Cerebellar nuclear complex (tissue), 1 donor: ENCODE measurements at regions not wholly inside any gene's neighbourhood (a gene's known extent, or its start where the extent isn't known, plus 50 kb on each side); places are given as distances from the start of the nearest gene placed in this dataset.
"Not testable (repeated sequence)": the region's sequence is repeated elsewhere in the genome, so short reads cannot be mapped to it uniquely, and the experiment has no call there.

Experiments used
- DNase-seq, 2 experiments: peaks; one replicate each; lab custom pipeline; 2025; lab: John Stamatoyannopoulos, UW

DNA sequence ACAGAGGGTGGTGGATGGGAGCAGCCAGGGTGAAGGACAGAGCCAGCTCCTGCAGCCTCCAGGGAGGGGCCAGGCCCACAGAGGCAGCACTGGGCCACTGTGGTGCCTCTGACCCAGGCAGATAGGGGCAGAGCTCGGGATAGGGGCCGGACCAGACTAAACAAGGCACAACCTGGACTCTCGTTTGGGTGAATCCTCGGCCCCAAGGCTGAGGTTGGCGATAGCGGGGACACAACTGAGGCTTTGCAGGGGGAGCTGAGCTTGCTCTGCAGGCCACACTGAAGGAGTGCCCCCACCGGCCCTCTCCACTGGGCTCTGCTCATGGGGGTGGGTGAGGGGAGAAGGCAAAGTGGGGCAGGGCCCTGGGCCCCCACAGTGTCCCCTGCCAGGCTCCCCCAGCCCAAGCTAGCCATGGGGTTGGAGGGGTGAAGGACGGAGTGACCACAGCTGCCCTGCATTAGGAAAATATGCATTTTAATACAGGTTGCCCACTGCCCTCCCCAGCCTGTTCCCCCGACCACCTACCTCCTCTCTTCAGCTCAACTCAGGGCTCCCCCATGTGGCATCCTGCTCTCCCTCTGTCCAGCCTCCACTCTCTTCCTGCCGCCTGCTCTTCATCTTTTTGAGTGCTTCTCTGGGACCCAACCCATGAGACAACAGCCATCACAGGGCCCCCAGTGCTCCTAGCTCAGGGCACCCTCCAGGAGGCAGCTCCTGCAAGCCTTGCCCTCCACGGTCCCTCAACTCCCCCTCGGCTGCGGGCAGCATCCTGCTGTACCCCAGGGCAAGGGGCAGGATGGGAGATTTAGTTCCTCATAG lies 152.8 kb downstream of the INHBB start:
- DNase-seq = no peak

DNA sequence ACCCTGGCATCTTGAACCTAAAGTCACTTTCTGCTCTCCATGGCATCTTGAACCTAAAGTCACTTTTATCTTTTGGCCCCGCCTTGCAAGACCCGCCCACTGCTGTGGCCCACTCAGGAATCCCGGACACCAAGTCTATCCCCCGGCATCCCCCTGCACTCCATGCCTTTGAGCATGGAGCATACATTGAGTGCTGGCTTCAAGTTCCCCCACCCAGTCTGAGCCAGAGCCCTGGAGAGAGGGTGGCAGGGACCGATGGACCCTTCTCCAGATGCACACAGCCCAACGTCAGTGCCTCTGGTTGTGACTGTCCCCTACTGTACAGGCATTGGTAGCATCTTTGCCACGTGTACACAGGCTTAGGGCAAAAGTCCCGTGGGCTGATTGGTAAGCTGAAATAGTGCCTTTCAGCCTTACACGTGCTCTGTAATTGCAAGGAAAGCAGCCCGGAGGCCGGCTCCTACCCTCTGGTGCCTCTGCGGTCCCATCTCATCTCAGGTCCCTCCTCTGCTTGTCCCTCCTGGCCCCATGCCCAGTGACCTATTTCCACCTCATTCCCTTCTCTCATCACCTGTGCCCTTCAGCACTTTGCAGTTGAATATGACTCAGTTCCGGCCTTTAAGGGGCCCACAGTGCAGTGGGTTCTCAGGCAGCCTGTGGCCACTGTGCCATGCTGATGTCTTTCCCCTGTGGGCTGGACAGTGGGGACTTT lies 154.0 kb downstream of the INHBB start:
- DNase-seq = no peak

DNA sequence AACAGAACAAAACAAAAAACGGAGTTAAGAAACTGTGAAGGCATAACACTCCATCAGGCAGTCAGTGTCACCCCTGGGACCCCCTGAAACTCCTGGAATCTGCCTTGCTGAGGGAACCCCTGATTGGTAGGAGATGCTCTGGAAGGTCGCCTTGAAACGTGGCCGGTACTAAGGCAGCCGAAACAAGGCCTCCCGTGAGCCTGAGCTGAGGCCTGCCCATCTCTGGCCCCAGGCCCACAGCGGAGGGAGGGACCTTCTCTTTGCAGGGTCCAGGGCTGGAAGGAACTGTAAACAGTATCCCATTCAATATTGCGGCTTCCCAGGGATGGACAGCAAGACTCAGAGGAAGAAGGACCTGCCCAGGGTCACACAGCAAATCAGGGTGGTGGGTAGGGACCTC lies 155.7 kb downstream of the INHBB start:
- DNase-seq = no peak

DNA sequence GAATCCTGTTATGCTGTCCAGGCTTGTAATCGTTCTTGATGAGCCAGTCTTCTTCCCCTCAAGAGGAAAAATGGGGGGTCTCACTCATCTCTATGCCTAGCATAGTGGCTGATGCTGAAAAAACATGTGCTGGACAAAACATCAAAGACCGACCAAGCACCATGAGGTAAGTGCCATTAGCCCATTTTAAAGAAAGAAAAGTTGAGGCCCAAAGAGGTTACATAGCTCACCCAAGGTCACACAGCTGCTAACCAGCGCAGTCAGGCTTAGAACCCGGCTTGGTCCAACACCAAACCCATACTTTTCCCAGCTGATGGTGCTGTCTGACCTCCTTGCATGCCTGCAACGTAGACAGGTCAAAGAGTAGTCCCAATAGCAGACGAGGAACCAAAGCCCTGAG lies 156.4 kb downstream of the INHBB start:
- no peak for DNase-seq

DNA sequence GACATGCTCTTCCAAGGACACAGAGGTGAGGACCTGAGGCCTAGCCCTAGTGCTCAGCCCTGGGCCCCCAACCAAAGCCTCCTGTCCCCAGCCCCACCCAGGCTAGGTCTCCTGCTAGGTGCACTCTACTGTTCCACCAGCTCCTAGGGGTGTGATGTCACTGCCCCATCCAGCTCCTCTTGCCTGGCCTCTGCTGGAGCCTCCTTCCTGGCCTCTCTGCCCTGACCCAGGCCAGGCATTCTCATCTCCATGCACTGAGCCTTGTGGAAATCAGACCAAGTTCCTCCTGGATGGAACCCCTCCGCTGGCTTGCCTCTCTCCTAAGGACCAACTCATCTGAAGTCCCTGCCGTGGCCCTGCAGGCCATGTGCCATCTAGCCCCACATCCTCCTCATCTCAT lies 156.8 kb downstream of the INHBB start:
- DNase-seq = no peak

DNA sequence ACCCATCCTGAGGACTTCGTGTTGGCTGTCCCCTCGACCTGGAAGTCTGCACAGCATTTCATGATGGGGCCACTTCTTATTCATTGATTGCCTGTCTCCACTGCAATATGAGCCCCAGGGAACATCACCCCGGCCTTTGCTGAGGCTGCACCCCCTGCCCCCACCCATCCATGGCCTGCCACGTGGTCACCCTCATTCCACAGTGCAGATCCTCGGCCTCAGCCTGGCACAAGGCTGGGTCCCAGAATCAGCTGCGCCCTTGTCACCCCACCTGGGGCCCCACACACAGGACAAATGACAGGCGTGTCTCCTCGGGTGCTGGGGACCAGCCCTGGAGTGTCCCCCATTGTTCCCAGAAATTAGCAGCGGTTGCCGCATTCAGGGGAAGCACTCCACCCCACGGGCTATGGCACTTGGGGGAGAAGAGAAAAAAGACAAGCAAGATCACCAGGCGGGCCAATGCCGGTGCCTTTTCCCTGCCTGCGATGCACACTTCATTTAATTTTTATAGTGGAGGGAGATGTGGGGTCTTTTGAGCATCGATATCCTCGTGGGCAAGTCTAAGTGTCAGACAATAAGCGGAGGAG lies 157.4 kb downstream of the INHBB start:
- DNase-seq = no peak

DNA sequence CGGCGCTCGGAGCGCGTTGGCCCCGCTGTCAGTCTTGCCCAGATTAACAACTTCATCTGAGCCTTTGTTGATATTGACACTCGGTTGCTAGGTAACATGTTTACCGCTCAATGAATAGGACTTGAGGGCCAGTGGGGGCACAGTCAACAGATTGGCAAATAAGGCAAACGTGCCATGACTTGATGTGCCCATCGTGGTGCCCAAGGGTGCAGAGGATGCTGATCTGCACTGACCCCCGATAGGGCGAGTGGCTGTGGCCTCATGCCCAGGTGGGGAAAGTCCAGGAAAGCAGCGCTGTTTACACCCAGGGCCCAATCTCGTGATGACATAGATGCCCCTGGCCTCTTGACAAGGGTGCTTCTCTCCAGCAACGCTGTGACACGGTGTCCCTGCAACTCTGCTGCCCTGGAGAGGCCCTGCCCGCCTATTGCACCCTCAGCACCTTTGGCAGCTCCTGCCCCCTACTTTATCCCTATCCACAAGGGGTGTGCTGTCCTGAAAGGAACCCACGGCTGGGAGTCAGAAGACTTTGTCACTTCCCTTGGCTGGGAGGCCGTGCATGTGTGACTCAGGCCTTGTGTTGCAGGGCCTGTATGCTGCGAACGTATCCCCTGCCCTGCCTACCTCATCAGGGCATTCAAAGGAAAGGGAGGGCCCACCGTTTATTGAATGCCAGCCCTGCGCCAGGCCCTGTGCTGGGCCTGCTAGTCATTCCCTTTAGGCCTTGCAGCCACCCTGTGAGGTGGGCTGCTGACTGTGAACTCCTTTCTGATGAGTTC lies 158.0 kb downstream of the INHBB start:
- no peak for DNase-seq

DNA sequence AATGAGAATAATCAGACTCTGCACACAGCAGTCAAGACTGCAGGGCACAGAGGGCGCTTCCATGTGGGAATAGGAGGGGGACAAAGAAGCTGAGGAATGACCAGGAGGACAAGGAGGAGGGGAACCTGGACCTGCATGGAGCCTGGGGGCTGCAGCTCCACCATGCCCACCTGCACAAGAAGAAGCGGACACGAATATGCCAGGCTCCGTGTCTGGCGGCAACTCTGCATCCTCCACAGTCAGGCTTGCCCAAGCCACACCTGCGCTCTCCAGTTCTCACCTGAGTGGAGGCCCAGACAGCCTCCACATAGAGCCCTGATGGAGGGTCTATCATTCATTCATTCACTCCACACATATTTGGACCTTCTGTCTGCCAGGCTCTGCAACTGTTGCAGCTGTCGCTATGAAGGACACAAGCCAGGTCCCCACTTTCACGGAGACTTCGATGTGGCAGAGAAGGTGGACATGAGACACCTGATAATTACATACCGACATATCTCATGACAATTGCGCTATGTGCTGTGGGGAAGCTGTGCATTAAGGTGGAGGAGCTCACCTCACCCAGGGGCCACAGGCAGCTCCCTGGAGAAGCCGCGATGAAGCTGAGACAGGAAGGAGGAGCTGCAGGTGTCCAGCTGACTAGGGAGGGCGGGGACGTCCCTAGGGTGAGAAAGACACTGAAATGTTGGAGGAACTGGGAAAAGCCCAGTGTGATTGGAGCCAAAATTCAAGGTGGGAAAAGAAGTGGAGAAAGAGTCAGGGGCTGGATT lies 159.2 kb downstream of the INHBB start:
- DNase-seq = no peak

DNA sequence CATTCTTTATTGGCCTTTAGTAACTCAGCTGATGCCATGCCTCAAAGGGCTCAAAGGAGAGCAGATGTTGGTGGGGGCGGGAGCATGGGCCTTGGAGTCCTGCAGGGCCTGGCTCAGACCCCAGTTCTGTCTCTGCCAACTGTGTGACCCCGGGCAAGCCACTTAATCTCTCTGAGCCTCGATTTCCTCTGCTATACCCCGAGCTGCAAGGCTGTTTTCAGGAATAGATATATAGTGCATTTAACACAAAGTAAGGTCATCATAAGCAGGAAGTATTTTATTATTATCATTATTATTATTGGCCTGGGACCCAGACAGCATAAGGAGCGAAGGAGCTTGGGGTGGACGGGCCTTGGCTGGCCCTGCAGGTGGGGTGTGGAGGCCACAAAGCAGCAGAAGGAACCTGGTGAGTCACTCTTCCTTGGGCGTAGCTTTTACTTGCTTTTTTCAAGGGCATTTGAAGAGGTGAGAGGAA lies 162.7 kb downstream of the INHBB start:
- DNase-seq = no peak

DNA sequence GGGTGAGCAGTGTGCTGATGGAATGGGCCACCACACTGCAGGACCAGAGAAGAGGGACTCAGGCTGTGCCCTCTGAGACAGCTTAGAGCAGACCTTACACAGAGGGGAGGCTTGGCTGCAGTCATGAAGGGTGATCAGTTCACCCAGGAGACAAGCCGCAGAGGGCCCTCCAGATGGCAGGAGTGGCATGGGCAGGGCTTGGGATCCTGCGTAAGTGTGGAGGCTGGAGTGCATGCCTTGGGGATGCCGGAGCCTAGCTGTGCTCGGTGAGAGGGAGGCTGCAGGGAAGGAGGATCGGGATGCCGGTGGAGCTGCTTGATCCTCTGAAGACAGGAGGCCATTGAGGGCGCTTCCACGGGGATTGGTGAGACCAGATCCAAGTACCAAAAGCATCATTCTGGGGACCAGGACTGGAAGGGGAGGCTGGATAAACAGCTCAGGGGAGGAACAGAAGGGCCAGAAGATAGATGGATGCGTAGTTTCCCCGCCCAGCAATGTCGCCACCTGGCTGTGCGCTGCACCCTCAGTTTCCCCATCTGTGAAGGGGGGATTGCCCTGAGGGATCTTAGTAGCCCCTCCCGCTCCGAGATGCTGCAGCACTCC lies 163.4 kb downstream of the INHBB start:
- DNase-seq = no peak

DNA sequence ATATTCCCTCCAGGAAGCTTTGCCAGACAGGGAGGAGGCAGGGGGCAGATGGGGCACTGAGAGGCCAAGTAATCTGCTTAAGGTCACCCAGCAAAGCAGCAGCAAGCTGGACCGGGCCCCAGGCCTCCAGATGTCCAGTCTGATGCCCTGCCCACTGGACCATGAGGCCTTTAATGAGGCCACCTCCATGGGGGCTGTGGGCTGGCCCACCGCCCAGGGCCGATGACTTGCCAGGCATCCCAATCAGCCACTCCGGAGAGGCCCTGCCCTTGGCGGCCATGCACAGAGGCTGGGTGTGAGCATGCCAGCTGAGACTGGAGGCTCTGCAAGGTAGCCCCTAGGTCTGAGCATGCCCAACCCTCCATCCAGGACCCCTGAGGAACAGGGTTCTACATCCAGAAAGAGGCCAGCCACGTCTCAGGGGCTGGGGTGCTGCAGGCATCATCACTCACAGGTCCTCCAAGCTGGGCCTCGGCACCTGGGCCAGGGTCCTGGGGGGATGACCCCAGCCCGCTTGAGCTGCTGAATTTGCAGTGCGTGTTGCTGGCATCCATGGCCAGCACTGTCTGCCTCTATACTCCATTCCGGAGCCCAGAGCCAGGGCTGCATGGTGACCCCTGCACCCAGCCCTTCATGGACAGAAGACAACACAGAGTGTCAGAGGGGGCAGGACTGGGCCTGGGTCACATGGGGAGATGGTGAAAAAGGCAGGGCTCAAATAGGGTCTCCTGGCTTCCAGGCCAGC lies 164.2 kb downstream of the INHBB start:
- no peak for DNase-seq

DNA sequence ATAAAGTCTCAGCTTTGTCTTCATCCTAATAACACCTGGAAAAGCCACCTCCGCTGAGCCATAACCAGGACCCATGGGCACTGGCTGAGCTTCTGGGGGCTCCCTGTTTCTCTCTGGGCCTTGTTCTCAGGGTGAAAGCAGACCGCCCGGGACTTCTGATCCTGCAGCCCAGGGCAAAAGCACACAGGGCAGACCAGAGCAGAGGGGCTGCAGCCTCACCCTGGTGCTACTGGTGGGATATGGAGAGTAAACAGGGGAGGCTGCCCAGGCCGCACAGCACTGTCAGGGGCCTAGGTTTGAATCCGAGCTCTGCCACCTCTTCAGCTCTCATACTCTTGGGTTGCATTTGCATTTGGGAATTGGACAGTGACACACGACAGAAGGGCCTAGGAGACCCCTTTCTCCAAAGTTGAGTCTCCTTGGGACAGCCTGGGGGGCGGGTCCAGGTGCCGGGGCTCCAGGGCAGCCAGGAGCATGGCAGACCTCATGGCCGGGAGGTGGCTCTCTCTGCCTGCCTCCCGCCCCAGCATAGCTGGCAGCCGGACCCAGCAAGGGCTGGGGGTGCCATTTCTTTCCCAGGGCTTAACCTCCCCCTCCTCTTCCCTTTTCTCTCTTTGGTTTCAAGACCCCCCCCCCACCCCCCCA lies 164.9 kb downstream of the INHBB start:
- no peak for DNase-seq

DNA sequence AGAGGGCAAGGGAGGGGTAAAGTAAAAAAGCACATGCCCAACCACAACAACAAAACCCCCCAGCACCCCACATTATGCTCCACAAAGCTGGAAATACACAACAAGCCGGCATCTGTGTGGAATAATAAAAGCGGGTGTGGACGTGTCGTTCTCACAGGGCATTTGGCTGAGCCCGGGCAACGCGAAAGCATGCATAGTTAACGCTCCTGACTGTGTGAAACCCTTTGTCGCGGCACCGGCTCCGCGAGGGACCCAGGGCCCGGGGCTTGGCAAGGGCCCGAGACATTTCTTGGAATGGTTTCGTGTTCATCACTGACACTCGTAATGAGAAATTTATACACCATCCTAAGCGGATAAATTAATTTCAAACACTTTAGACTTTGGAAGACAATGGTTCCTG lies 165.6 kb downstream of the INHBB start:
- no peak for DNase-seq

DNA sequence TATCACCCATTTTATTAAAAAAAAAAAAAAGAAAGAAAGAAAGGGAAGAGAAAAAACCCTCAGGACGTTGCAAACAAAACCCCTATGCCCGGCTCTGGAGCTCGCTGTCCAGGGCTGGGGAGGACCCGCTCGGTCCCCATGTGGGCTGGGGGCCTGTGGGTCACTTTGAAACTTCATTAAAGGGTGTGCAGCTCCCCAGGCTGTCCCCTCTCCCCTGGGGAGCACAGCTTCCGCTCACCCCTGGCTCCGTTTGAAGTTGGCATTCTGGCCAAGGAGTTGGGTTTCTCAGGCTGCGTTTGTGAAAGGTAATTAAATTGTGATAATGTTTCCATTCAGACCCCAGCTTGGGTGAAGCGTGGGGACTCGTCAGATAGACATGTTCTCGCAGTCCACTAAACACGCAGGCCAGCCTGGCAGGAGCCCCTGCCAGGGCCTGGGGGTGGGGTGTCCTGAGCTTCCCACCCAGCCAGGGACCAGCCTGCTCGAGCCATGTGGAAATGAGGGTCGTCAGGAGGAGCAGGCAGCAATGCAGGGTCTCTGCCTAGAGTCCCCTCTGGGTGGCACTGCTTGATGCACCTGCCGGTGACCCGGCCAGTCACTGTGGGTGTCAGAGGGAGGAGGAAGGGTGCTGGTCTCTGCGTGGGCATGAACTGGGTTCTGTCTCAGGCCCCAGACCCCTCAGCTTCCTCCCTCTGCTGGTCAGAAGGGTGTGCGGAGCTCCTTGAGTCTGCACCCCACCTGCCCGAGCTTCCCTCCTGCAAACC lies 166.2 kb downstream of the INHBB start:
- DNase-seq = no peak

DNA sequence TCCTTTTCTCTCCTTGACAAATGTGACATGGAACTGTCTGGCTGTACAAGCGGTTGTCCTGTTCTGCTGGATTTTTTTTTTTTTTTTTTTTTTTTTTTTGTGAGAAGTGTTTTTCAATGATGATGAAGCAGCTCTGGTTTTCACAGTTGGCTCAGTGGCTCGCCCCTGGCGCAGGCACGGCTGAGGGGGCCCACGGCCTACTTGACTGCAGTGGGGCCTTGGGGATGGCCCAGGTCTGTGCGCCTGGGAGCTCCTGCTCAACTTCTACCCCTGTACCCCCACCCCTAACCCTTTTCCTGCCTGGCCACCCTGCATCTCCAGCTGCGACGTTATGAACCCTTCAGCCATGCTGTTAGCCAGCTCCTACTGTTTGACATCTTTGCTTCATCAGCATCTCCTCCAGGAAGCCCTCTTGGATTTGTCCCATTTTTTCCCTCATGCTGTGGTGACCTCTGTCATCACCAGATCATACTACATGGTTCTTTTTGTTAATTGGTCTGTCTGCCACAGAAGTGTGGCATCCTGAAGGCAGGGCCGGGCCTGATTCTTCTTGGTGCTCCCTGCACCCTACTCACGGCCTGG lies 167.9 kb downstream of the INHBB start:
- DNase-seq = no peak

DNA sequence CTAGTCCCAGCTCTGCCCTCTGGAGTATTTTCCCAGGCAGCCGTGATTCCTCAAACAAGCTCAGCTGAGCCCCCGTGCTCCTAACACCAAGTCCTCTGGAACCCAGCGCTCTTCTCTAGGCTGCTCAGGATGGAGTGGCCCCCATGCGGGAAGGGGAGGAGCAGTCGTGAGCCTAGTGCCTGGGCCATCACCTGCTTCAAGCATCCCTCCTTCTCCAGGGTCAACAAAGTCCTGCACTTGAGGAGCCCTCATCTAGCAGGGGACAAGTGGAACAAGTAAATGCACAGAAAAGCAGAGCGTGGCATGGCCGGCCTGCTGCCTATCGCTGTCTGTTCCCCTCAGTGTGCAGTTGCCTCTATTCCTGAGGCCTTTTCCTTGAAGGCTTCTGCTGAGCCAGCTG lies 168.6 kb downstream of the INHBB start:
- no peak for DNase-seq

DNA sequence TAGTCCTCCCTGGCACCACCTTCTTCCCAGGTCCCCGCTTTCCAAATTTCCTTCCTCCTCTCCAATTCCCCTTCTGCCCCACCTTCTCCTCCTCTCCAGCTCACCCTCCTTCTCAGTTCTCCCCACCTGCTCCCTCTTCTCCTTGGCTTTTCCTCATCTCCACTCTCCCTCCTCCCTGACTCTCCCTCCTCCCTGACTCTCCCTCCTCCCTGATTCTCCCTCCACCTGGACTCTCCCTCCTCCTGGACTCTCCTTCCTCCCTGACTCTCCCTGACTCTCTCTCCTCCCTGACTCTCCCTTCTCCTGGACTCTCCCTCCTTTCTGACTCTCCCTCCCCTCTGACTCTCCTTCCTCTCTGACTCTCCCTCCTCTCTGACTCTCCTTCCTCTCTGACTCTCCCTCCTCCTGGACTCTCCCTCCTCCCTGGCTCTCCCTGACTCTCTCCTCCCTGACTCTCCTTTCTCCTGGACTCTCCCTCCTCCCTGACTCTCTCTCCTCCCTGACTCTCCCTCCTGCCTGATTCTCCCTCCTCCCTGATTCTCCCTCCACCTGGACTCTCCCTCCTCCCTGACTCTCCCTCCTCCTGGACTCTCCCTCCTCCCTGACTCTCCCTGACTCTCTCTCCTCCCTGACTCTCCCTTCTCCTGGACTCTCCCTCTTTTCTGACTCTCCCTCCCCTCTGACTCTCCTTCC lies 169.3 kb downstream of the INHBB start:
- not testable (repeated sequence) for DNase-seq
